ENCODE measurements at regions not wholly inside any gene's neighbourhood (a gene's known extent, or its start where the extent isn't known, plus 50 kb on each side); places are given as distances from the start of the nearest gene placed in this dataset.
A peak's percentile ranks its signal among the peaks of the same experiment; 100 is the strongest.

- H3K27ac ChIP-seq: no peak overlapping the region
- TF ChIP-seq, protein P1, sequence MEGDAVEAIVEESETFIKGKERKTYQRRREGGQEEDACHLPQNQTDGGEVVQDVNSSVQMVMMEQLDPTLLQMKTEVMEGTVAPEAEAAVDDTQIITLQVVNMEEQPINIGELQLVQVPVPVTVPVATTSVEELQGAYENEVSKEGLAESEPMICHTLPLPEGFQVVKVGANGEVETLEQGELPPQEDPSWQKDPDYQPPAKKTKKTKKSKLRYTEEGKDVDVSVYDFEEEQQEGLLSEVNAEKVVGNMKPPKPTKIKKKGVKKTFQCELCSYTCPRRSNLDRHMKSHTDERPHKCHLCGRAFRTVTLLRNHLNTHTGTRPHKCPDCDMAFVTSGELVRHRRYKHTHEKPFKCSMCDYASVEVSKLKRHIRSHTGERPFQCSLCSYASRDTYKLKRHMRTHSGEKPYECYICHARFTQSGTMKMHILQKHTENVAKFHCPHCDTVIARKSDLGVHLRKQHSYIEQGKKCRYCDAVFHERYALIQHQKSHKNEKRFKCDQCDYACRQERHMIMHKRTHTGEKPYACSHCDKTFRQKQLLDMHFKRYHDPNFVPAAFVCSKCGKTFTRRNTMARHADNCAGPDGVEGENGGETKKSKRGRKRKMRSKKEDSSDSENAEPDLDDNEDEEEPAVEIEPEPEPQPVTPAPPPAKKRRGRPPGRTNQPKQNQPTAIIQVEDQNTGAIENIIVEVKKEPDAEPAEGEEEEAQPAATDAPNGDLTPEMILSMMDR (IDR thresholded peaks at IDR 0.05): no peak
- TF ChIP-seq POLR2AphosphoS5 (IDR thresholded peaks at IDR 0.05): no peak
- no peak for TF ChIP-seq POLR2A (IDR thresholded peaks at IDR 0.05)
- no peaks in the 10 kb centered on the region for H3K27me3 ChIP-seq
- H3K4me1 ChIP-seq: no peaks in the 10 kb centered on the region
- DNase-seq (ENCODE audit: low spot score in 2 of 2): no peak
- no peaks in the 10 kb centered on the region for H3K9me3 ChIP-seq
- H3K4me3 ChIP-seq: no peak overlapping the region
- H3K36me3 ChIP-seq: no peaks in the 10 kb centered on the region
- intact Hi-C loops (cut with DNase I; ENCODE audit: low total_unique reads): no loop called here
Measured at GRCh38 chr13:91184244-91184926, 163.1 kb upstream of the MIR17HG start.

GRCh38 chr13:91185294-91185863 lies 162.1 kb upstream of the MIR17HG start:
- intact Hi-C loops (cut with DNase I; ENCODE audit: low total_unique reads): no loop called here
- DNase-seq (ENCODE audit: low spot score in 2 of 2): no peak
- Histone ChIP-seq H3K27me3 (no peaks in the 10 kb centered on the region), H3K4me1 (no peaks in the 10 kb centered on the region), H3K36me3 (no peaks in the 10 kb centered on the region), H3K4me3 (no peak overlapping the region), H3K27ac (no peak overlapping the region), H3K9me3 (no peaks in the 10 kb centered on the region)
- TF ChIP-seq, protein P1 (IDR thresholded peaks at IDR 0.05): peak in 1 of 3 donors; percentile 18
- no peak for TF ChIP-seq POLR2A (IDR thresholded peaks at IDR 0.05)

DNA sequence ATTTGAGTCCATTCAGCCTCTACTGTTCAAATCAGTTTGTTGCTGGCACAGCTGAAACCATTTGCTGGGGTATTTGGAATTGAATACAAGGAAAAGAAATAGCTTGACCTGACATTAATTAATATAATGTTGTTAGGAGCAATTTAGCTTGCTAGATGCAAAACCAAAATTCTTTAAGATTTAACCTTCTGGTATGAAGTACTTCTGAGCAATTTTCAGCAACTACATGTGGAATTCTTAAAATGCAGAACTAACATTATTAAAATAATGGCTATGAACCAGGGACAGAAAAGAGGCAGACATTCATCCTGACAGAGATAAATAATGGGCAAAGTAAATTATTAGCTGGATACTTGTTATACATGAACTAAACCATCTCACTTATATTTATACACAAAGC lies 160.0 kb upstream of the MIR17HG start:
- no peaks in the 10 kb centered on the region for H3K36me3 ChIP-seq
- no peak overlapping the region for H3K27ac ChIP-seq
- intact Hi-C loops (cut with DNase I; ENCODE audit: low total_unique reads): no loop called here
- H3K4me1 ChIP-seq: no peaks in the 10 kb centered on the region
- H3K4me3 ChIP-seq: no peak overlapping the region
- H3K9me3 ChIP-seq: no peaks in the 10 kb centered on the region
- no peaks in the 10 kb centered on the region for H3K27me3 ChIP-seq
- no peak for DNase-seq (ENCODE audit: low spot score in 2 of 2)
- TF ChIP-seq POLR2A (IDR thresholded peaks at IDR 0.05): no peak
- TF ChIP-seq, protein P1 (IDR thresholded peaks at IDR 0.05): no peak
- TF ChIP-seq POLR2AphosphoS5 (IDR thresholded peaks at IDR 0.05): no peak

GRCh38 chr13:91189506-91189905 lies 158.0 kb upstream of the MIR17HG start:
- no peaks in the 10 kb centered on the region for H3K36me3 ChIP-seq
- DNase-seq (ENCODE audit: low spot score in 2 of 2): no peak
- H3K27ac ChIP-seq: no peak overlapping the region
- intact Hi-C loops (cut with DNase I; ENCODE audit: low total_unique reads): no loop called here
- H3K4me1 ChIP-seq: no peaks in the 10 kb centered on the region
- TF ChIP-seq, protein P1 (IDR thresholded peaks at IDR 0.05): no peak
- no peak for TF ChIP-seq POLR2A (IDR thresholded peaks at IDR 0.05)
- H3K27me3 ChIP-seq: no peaks in the 10 kb centered on the region
- H3K9me3 ChIP-seq: no peaks in the 10 kb centered on the region
- H3K4me3 ChIP-seq: no peak overlapping the region

GRCh38 chr13:91193358-91193757 lies 154.1 kb upstream of the MIR17HG start:
- TF ChIP-seq POLR2A (IDR thresholded peaks at IDR 0.05): no peak
- TF ChIP-seq, protein P1 (IDR thresholded peaks at IDR 0.05): no peak
- no peak for TF ChIP-seq POLR2AphosphoS5 (IDR thresholded peaks at IDR 0.05)
- Histone ChIP-seq H3K27ac (no peak overlapping the region), H3K9me3 (no peaks in the 10 kb centered on the region), H3K4me3 (no peak overlapping the region), H3K27me3 (no peaks in the 10 kb centered on the region), H3K4me1 (no peaks in the 10 kb centered on the region), H3K36me3 (no peaks in the 10 kb centered on the region)
- intact Hi-C loops (cut with DNase I; ENCODE audit: low total_unique reads): no loop called here
- DNase-seq (ENCODE audit: low spot score in 2 of 2): no peak
